ENCODE measurements at regions not wholly inside any gene's neighbourhood (a gene's known extent, or its start where the extent isn't known, plus 50 kb on each side); places are given as distances from the start of the nearest gene placed in this dataset.

DNA sequence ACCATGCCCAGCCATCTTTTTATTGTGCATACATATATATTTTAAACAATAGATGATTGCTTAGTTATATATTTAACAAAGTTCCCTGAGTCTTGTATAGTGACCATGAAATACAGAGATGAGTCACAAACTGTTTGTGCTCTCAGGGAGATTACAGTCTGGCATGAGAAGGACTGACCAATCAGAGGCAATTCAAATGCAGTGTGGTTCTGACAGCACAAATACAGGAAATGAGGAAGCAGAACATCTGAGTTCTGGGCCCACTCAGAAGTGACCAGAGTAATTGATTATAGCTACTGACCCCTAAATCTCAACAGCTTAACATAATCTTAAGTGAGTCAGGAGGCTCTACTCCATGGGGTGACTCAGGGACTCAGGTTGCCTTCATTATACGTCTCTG is 534.5 kb downstream of the OMA1 start:
- Mint-ChIP-seq H3K27ac (ENCODE audit: unreplicated experiment) (no peak overlapping the region), H3K4me1 (ENCODE audit: unreplicated experiment) (no peaks in the 10 kb centered on the region), H3K36me3 (ENCODE audit: unreplicated experiment) (no peaks in the 10 kb centered on the region), H3K9me3 (ENCODE audit: unreplicated experiment) (no peaks in the 10 kb centered on the region), H3K4me3 (ENCODE audit: unreplicated experiment) (no peak overlapping the region), H3K27me3 (ENCODE audit: unreplicated experiment) (peaks cover 2% of the 10 kb centered on the region)
- DNase-seq (ENCODE audit: extremely low spot score, unreplicated experiment), result no peak
- no peak for TF ChIP-seq CTCF (IDR thresholded peaks at IDR 0.05)

DNA sequence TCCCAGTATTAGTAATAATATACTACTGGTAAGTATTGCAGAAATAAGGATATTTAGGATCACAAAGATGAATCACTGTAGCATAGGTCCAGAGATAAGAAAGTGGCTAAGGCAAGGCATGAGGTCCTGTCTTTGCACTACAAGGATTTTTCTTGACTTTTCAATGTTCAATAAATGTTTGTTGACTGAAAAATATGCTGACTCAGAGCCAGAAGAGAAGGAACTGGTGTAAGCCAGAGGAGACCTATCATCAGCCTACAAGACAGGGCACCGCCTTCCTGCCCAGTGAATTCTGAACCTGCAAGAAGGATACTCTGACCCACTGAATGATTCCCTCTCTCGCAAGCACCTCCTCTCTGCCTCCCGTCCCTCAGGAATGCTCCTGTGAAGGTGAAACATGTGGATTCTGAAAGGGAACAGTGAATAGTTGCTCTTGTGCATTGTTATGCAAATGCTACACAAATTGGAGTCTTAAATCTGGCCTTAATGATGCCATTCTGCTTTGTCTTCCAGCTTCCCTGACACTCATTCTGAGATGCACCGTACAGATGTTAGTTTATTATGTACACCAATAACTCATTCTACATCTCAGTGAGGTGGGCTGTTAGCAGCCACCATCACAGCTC is 540.0 kb downstream of the OMA1 start:
- DNase-seq (ENCODE audit: extremely low spot score, unreplicated experiment), result no peak
- Mint-ChIP-seq H3K36me3 (ENCODE audit: unreplicated experiment) (no peaks in the 10 kb centered on the region), H3K27me3 (ENCODE audit: unreplicated experiment) (peaks cover 2% of the 10 kb centered on the region), H3K9me3 (ENCODE audit: unreplicated experiment) (no peaks in the 10 kb centered on the region), H3K27ac (ENCODE audit: unreplicated experiment) (no peak overlapping the region), H3K4me3 (ENCODE audit: unreplicated experiment) (no peak overlapping the region), H3K4me1 (ENCODE audit: unreplicated experiment) (no peaks in the 10 kb centered on the region)
- no peak for TF ChIP-seq CTCF (IDR thresholded peaks at IDR 0.05)

DNA sequence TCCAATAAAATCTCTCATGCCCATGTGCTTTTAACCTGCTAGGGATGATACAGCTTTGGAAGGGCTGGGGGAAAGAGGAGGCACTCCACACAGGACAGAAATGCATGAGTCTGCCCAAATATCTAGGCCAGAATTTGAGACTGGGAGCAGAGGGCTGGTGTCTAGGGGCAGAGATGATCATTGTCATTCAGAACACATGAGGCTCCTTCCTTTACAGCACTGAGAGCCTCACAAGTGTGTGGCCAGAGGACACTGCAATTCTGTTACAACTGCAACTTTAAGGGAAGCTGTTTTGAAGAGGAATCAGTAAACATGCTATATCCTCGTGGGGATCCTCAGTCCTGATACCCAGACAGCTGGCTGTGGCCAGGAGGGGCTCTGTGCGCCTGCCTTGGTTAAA is 541.3 kb downstream of the OMA1 start:
- peaks cover 4% of the 10 kb centered on the region for H3K27me3 Mint-ChIP-seq (ENCODE audit: unreplicated experiment)
- DNase-seq (ENCODE audit: extremely low spot score, unreplicated experiment), result no peak
- TF ChIP-seq CTCF (IDR thresholded peaks at IDR 0.05), result no peak
- H3K27ac Mint-ChIP-seq (ENCODE audit: unreplicated experiment), result no peak overlapping the region
- H3K36me3 Mint-ChIP-seq (ENCODE audit: unreplicated experiment), result no peaks in the 10 kb centered on the region
- no peak overlapping the region for H3K4me3 Mint-ChIP-seq (ENCODE audit: unreplicated experiment)
- H3K9me3 Mint-ChIP-seq (ENCODE audit: unreplicated experiment), result no peaks in the 10 kb centered on the region
- H3K4me1 Mint-ChIP-seq (ENCODE audit: unreplicated experiment), result no peaks in the 10 kb centered on the region

DNA sequence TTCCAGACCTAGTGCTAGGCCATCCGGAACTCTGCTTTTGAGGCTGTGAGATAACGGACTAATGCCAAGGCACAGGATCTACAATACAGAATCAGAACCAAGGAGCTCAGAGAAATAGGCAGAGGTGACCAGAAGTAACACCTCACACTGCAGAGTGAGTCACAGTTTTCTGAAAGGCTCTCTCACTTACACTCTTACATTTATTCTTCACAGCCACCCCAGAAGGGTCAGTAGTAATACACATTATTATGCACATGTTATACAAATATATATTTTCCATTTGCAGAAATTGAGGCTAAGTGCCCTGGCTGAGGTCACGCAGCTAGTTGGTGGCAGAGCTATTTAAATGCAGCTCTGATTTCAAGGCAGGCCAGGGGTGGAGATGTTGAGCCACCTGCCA is 542.5 kb downstream of the OMA1 start:
- no peak for TF ChIP-seq CTCF (IDR thresholded peaks at IDR 0.05)
- no peak for DNase-seq (ENCODE audit: extremely low spot score, unreplicated experiment)
- Mint-ChIP-seq H3K4me3 (ENCODE audit: unreplicated experiment) (no peak overlapping the region), H3K36me3 (ENCODE audit: unreplicated experiment) (no peaks in the 10 kb centered on the region), H3K4me1 (ENCODE audit: unreplicated experiment) (no peaks in the 10 kb centered on the region), H3K27ac (ENCODE audit: unreplicated experiment) (no peak overlapping the region), H3K9me3 (ENCODE audit: unreplicated experiment) (no peaks in the 10 kb centered on the region), H3K27me3 (ENCODE audit: unreplicated experiment) (peaks cover 4% of the 10 kb centered on the region)

- Mint-ChIP-seq H3K4me1 (ENCODE audit: unreplicated experiment) (no peaks in the 10 kb centered on the region), H3K27me3 (ENCODE audit: unreplicated experiment) (peaks cover 2% of the 10 kb centered on the region), H3K4me3 (ENCODE audit: unreplicated experiment) (no peak overlapping the region), H3K27ac (ENCODE audit: unreplicated experiment) (no peak overlapping the region), H3K36me3 (ENCODE audit: unreplicated experiment) (no peaks in the 10 kb centered on the region), H3K9me3 (ENCODE audit: unreplicated experiment) (no peaks in the 10 kb centered on the region)
- TF ChIP-seq CTCF (IDR thresholded peaks at IDR 0.05), result no peak
- DNase-seq (ENCODE audit: extremely low spot score, unreplicated experiment), result no peak
Measured at GRCh38 chr1:58003059-58003458, 543.5 kb downstream of the OMA1 start.

Data from osteocyte (in vitro differentiated cells).